Transverse colon (tissue), 4 donors: ENCODE measurements at regions not wholly inside any gene's neighbourhood (a gene's known extent, or its start where the extent isn't known, plus 50 kb on each side); places are given as distances from the start of the nearest gene placed in this dataset.

Experiments
- CTCF ChIP-seq, 5 experiments: fragments of 200-600 bp in 3 of 5; fragments of 450-650 bp in 2 of 5; sonication (generic) in 3 of 5; IDR thresholded peaks; 1 replicate in 2 of 5; 2 replicates in 3 of 5; pipeline ENCODE4 v1.5.1; 2016 to 2017; ENCODE audit warnings: antibody characterized with exemption in 5 of 5, inconsistent platforms in 3 of 5, mild to moderate bottlenecking in 2 of 5, moderate library complexity in 1 of 5
- POLR2A ChIP-seq: fragments of 450-650 bp; IDR thresholded peaks from one replicate; pipeline ENCODE4 v1.6.1; 2016; ENCODE audit warnings: antibody characterized with exemption, mild to moderate bottlenecking, moderate library complexity
- POLR2AphosphoS5 ChIP-seq, 3 donors: sonication (generic); formaldehyde crosslinking; IDR thresholded peaks; one replicate each; pipeline ENCODE4 v1.6.1; 2016; ENCODE audit warnings: antibody characterized with exemption in 3 of 3

GRCh38 chr1:64417803-64418202 lies 52.1 kb upstream of the CACHD1 start:
- no peak for TF ChIP-seq POLR2AphosphoS5 (IDR thresholded peaks at IDR 0.05)
- no peak for TF ChIP-seq CTCF (IDR thresholded peaks at IDR 0.05)
- TF ChIP-seq POLR2A: no peak
